ENCODE measurements at regions not wholly inside any gene's neighbourhood (a gene's known extent, or its start where the extent isn't known, plus 50 kb on each side); places are given as distances from the start of the nearest gene placed in this dataset.

DNA sequence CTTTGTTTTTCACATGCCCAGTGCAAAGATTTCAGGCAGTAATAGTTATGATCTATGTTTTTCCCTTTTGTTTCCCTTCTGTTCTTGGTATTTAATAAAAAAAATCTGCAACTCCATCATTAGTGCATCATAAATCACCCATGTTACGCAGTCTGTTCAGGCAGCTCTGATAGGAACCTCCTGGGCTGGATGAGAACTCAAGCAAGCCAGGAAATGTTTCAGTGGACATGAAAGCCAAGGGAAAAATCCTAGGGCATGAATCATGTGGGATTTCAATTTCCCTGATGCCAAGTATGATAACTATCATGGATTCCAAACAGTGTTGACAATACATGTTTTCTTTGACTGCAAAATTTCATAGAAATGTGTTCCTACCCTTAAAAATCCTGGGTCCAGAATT is 119.7 kb upstream of the TARS1 start:
- DNase-seq (ENCODE audit: low read depth, low spot score): peak; percentile 87

DNA sequence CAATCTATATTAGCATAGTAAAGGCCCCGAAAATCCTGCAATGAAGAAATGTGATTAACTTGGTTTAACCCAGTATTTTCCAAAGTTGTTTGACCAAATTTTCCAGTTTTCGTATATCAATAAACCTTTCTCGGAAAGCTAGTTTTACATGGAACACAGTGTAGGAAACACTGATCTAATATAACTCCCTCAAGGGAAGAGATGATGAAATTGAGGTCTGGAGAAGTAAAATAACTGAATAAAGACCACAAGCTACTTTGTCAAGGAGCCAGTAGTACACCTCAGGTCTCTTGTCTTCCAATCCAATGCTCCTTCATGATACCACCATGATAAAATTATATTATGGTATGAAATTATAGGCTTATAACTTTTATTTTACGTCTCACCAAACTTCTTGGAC is 118.1 kb upstream of the TARS1 start:
- DNase-seq (ENCODE audit: low read depth, low spot score): no peak

DNA sequence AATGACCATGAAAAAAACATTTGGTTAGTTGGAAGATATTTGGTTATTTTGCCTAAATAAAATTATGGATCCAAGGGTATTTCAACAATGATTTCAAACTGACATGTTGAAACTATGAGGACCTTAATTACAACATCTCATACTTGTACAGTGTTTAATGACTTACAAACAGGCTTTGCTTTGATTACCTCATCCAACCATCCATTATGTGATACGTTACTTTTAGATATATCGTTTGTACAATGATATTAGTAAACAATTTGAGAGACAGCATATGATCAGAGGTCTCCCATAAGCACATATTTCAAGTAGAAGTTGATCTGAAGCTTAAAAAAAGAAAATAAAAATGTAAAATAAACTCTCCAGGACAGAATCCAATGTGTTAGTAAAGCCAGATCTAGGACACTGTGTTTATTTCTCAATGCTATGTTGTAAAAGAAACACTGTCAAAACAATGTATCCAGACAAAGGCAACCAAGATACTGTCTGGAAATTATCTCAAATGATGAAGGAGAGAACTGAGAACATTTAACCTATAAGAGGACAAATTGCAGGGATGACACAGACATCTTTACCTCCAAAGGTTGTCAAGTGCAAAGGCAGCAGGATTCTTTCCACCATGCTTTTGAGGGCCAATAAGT is 116.0 kb upstream of the TARS1 start:
- no peak for DNase-seq (ENCODE audit: low read depth, low spot score)

DNA sequence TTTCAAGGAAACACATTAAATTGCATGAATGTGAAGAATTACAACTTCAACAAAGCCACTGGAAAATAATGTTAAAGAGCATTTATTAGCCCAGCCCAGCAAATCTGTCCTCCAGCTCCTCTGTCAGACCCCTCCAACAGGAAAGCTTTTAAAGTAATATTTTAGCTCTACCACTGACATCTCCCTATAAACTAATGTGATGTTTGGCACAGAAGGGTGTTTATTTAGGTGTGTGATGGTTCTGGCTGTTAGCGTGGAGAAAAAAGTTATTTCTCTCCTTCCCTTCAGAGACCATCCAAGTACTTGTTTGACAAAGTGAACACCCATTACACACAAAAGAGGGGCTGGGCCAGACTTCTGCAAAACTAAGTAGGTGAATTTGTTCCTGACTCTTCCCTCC is 111.9 kb upstream of the TARS1 start:
- DNase-seq (ENCODE audit: low read depth, low spot score): no peak

DNA sequence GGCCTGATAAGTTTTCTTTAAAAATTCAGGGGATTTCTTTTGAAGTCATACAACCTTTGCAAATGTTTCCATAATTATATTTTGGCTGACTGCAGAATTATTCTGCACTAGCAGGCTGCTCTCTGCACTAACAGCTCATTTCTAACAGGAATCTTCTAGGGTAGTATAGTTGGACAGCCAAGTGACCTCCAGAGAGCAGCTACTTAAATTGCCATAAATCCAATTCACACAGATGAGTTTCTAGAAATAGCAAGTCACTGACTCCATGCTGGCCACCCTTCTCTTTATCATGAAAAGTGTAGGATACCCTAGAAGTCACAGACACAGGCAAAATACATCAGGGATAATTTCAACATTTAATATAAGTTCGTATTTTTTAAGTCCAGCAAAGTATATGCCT is 110.9 kb upstream of the TARS1 start:
- no peak for DNase-seq (ENCODE audit: low read depth, low spot score)

DNA sequence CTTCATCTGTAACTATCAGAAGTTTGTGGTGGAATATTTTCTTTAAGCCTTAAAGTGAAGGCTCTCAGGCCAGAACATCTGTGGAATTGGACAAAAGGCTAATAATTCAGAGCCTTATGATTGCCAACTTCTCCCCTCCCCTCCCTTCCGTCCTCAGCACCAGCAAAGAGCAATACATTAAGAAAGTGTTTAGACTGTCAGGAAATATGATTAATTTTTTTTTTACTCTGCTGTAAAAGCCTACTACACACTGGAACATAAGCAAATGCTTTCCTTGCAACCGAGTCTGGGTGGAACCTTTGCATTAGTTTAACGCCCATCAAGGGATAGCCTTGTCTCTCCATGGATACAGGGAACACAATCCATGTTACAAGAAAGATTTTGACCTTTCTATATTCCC is 110.3 kb upstream of the TARS1 start:
- no peak for DNase-seq (ENCODE audit: low read depth, low spot score)

DNA sequence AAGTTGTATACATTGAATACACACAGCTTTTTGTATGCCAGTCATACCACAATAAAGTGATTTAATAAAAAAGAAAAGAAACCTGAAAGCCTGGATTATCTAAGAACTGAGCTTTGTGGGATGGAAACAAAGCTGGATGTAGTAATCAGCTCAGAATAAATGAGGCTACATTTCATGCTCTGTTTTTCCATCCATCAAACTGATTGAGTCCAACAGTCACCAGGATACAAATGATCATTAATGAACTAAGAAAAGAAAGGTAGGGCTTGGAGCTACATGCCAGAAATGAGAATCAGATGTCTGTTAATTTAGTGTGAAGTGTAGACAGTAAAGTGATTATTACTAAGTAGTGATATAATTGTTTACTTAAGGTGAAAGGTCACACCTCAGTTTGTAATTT is 109.8 kb upstream of the TARS1 start:
- DNase-seq (ENCODE audit: low read depth, low spot score): no peak

DNA sequence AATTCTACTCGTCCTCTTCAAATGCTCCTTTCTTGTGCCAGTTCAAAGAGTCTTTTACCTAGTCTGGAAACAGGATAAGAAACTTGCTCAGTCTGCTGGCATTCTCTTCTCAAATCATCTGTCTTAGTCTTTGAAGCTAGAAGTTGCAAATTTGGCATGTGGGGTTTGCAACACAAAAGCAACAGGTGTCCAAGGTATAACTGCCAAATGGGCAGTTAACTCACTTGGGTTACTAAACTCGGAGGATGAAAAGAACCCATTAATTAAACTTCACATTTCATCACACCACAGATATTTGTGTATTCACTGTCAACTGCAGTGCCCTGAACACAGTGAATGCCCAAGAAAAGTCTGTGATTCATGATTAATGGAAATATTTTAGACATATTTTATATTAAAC is 108.0 kb upstream of the TARS1 start:
- no peak for DNase-seq (ENCODE audit: low read depth, low spot score)

DNA sequence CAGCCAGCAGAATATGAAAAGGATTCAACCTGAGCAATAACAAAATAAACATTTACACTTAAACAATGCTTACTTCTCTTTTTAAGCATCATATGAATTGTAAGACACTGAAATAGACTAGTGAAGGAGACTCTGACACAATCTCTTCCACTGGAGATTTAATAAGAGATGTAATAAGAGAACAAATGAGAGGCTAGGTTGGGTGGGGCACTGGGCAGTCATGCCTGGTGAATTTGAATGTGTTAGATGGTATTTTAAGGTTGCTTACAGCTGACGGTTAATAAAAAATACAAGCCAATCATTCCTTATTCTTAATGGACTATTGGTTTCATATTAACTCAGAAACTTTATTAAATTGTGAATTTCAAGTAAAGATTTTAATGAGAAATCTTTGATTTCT is 105.9 kb upstream of the TARS1 start:
- no peak for DNase-seq (ENCODE audit: low read depth, low spot score)

DNA sequence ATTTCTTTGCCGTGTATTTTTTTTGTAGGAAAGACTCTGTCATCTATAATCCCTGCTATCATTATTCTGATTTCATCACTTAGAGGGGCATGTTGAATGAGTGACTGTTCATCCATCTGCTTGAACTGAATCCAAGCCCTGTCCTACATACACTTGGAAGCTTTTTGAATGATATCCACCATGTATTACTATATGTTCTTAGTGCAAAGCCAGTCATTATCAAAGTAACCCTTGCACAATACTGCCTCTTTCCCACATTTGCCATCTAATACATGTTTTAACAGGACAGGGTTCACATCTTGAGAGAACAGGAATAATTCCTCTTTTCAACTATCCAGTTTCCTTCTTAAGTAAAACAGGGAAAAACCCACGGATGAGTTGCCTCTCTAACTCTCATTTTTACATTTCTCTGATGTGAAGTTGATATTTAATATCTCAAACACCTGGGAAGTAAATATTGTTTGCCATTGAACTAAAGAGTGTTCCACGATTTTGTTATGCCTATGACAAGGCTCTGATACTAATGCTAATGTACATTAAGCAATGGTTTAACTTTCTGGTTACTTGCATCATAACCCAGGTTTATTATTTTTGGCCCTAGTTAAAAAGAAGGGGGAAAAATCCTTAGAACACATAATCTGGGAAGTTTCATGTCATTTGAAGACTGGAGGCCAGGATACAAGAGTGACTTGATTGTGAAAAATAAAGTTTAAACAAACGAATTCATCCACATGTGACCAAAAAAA is 103.7 kb upstream of the TARS1 start:
- DNase-seq (ENCODE audit: low read depth, low spot score): no peak

DNA sequence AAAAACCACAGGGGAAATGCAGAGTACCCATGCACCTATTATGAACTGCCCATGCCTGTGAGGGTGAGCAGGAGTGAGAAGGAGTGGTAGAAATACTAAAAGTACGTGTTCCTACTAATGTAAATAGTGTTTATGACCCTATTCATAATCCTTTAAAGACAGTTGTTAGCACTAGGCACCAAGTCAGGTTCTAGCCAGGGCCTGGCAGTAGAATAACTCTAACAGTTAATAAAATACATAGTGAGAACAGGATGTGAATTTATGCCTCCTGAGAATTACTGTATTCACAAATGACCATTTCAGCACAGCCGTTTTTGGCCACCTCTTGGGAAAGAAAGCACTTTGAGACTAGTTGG is 103.2 kb upstream of the TARS1 start:
- no peak for DNase-seq (ENCODE audit: low read depth, low spot score)

DNA sequence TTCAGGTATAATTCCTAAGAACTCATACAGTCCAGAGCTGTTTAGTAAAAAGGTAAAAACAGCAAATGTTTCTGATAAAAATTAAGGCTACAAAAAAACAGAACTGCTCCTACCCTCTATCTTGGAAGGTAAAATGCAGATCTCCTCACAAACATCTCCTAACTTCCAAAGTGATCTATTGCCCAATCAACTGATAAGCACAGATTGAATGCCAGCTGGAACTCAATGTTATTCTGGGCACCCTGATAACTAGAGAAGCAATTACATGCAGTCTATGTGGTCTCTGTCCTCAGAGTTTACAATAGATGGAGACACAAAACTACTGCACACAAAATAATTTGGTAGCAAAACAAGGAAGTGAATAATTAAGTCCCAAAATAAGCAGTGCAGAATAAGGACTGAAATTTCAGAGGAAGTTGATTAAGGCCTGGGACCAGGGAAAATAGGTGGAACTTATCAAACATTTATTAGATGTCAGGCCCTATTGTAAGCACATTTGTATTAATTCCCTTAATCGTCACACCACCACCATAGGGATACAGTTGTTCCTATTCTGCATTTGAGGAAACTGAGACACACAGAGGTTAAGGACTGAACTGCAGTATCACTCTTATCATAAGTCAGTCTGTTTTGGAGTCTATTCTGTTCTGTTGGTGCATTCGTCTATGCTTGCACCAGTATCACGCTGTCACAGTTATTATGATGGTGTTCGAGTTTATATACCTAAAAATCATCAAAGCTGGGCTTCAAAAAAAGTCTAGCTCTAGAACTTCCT is 102.2 kb upstream of the TARS1 start:
- DNase-seq (ENCODE audit: low read depth, low spot score): no peak

DNA sequence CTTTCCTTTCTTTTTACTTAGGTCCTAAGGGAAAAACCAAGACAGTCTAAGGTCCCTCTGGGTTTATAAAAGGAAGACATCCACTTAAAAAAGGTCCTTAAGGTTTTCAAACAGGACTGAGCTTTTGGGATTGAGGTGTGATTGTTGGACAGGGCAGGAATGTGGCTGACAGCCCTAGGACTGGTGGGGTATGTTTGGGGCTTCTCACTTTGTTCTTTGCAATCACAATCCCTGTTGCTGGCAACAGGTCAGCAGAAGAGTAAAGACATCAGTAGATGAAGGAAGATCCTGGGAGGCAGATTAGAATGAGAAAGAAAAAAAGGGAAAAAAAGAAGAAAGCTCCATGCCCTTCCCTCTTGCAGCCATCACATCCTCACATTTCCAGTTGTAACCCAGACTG is 101.4 kb upstream of the TARS1 start:
- no peak for DNase-seq (ENCODE audit: low read depth, low spot score)

DNA sequence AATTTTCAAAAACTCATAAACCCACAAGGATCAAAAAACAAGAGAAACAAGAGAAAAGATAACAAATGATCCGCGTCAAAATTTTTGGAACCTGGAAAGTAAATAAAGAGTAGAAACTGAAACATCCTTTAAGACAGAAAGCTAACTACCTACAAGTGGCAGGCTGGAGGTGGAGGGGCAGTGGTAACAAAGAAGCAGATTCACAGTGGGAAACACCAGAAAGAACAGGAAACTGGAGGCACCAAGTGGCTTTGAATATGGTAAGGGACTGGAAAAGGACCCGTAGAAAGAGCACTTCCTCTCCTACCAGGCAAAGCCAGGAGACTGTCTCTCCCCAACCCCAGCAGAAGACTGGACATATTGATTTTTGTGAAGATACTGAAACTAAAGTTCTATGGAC is 100.6 kb upstream of the TARS1 start:
- DNase-seq (ENCODE audit: low read depth, low spot score): no peak

DNA sequence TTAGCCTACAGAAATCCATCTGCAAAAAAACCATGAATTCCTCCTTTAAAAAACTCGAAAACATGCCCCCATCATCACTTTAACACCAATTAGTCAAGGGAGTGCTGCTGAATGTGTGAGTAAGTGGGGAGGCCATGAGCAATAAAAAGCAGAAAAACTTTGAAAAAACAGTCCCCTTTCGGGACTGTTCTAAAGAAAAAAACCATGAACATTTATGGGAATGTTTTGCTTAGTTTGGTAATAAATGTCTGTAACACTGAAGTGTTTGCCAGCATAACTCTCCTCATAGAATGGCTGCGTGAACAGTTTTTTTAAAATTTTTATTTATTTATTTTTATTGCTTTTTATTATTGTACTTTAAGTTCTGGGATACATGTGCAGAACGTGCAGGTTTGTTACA is 99.4 kb upstream of the TARS1 start:
- DNase-seq (ENCODE audit: low read depth, low spot score): no peak

DNA sequence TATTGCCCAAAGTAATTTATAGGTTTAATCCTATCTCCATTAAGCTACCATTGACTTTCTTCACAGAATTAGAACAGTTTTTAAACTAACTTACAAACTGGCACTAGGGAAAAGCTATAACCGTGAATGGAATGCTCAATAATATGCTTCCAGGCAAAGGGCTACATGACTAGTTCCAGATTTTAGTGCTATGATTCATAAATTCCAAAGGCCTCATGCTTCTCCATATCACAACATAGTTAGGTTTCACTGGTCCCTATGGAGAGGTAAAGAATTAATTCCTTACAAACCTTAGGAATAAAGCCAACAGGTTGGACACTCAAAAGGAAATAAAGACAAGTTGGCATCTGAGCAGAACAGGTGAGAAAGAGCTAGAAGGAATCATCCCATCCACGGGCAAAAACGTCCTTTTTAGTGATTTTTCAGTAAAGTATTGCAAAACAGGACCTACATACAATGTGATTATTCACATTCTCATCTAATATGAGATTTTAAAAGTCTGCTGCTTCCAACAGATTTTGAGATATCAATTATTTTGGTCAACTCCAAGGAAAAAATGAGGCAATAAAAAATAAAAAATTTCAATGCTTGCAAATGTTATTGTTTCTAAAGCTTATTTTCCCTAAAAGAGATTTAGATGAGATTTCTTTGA is 97.0 kb upstream of the TARS1 start:
- peak; percentile 57 for DNase-seq (ENCODE audit: low read depth, low spot score)

DNA sequence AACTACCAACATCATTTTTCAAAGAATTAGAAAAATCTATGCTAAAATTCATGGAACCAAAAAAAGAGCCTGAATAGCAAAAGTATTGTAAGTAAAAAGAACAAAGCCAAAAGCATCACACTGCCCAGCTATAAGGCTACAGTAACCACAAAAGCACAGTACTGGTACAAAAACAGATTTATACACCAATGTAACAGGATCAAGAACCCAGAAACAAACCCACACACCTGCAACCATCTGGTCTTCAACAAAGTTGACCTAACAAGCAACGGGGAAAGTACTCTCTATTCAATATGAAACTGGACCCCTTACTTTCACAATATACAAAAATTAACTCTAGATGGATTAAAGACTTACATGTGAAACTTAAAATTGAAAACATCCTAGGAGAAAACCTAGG is 94.2 kb upstream of the TARS1 start:
- DNase-seq (ENCODE audit: low read depth, low spot score): no peak

DNA sequence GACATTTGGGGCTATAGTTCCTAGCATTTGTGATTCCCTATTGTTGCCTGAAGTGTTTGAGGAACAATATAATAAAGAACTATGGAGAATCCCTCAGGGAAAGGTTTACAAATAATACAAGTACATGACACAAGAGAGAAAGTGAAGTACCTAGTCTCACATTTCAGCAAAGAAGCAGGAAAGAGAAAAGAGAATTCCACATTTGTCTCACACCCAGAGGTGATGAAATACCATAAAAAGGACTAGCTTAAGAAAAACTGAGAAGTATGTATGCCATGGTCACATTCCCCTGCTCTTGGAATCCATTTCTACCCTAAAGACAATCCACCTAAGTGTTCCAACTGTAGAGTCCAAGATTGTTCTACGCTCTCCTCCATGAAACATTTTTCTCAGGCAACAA is 79.0 kb upstream of the TARS1 start:
- DNase-seq (ENCODE audit: low read depth, low spot score): no peak

DNA sequence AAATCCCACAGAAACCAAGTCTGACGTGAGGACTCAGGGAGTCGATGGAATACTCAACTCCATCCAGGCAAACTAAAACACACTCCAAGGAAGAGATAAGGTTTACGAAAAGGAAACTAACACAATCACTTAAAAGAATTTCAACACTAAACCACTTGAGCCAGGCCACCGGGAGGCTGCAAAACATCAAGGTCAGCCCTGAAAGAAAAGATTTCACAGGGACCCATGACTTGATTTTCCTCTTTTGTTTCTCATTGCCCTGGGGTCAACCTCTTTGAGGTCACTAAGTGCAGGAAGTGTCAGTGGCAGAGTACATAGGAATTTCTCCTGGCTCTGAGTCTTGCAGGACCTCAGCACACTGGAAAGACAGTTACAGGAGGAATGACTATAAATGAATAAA is 77.8 kb upstream of the TARS1 start:
- DNase-seq (ENCODE audit: low read depth, low spot score): no peak

DNA sequence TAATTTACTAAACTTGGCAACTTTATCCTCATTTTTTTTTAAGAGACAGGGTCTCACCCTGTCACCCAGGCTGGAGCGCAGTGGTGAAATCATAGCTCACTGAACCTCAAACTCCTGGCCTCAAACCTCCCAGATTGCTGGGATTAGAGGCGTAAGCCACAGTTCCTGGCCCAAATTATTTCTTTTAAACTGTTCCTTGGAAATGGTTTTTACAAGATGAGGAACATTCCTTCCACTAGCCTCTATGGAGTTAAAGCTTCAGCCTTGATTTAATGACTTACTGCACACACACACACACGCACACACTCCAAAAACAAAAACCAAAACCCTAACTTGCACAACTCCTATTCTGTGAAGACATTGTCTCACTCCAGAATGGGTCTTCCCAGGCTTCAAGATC is 77.2 kb upstream of the TARS1 start:
- no peak for DNase-seq (ENCODE audit: low read depth, low spot score)

DNA sequence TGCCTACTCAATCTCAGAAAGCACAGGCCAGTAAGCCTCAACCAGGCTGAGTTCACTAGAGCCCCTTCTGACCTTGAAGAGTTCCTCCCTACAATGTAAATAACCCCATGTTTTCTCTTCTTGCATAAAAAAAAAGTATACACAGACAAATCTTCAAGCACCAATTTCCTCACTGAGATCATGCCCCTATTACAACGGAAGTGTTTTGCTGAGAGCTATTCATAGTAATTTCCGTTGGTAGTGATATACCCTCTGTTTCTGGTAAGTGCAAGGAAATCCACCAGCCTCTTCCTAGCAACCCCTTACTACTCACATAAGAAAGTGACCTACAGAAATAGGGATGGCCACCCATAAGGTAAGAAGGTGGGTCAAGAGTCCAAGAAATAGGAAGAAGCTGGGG is 76.4 kb upstream of the TARS1 start:
- no peak for DNase-seq (ENCODE audit: low read depth, low spot score)

DNA sequence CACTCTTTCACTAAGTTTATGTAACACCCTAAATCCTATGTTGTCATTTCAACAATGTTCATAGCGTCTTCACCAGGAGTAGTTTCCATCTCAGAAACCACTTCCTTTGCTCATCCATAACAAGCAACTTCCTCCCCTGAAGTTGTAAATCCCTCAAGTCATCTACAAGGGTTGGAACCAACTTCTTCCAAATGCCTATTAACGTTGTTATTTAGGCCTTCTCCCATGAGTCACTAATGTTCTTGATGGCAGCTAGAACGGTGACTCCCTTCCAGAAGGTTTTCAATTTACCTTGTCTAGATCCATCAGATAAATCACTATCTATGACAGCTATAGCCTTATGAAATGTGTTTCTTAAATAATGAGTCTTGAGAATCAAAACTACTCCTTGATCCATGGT is 73.3 kb upstream of the TARS1 start:
- no peak for DNase-seq (ENCODE audit: low read depth, low spot score)

All from astrocyte of the hippocampus (primary cell).